Kidney (tissue), 13 donors: ENCODE measurements at regions not wholly inside any gene's neighbourhood (a gene's known extent, or its start where the extent isn't known, plus 50 kb on each side); places are given as distances from the start of the nearest gene placed in this dataset.

Experiments
- DNase-seq, 5 donors: peaks; one replicate each; pipeline ENCODE4 v3.0.0-alpha.2; 2013 to 2020
- FAIRE-seq: peaks from 2 replicates; lab custom pipeline; 2012; peaks lifted over from hg19 to GRCh38; lab: Jason Lieb, UNC
- H3K27ac ChIP-seq, 2 donors: one replicate each; pipeline ENCODE4 v1.7.0; 2013; ENCODE audit warnings: low read depth in 2 of 2, low read length in 2 of 2, inconsistent platforms in 1 of 2
- H3K27me3 ChIP-seq: one replicate; pipeline ENCODE4 v1.7.1; 2013; ENCODE audit warnings: low read length, inconsistent platforms; ENCODE audit not compliant: control insufficient read depth, insufficient read depth
- H3K36me3 ChIP-seq, 3 donors: one replicate each; pipeline versions ENCODE4 v1.7.0 to v1.7.1; 2013; ENCODE audit warnings: low read length in 3 of 3, control low read depth in 1 of 3, inconsistent platforms in 1 of 3; ENCODE audit not compliant: insufficient read depth in 3 of 3, control insufficient read depth in 2 of 3
- H3K4me1 ChIP-seq, 3 donors: one replicate each; pipeline versions ENCODE4 v1.7.0 to v1.7.1; 2013; ENCODE audit warnings: low read length in 3 of 3, inconsistent platforms in 1 of 3, low read depth in 1 of 3; ENCODE audit not compliant: control insufficient read depth in 2 of 3, insufficient read depth in 2 of 3
- H3K4me3 ChIP-seq, 3 donors: one replicate each; pipeline versions ENCODE4 v1.7.0 to v1.8.1; 2013; ENCODE audit warnings: low read length in 3 of 3, control low read depth in 1 of 3, inconsistent platforms in 1 of 3
- H3K9ac ChIP-seq, 3 donors: one replicate each; pipeline versions ENCODE4 v1.7.0 to v1.7.1; 2013; ENCODE audit warnings: low read length in 3 of 3, control low read depth in 1 of 3, inconsistent platforms in 1 of 3
- H3K9me3 ChIP-seq, 3 donors: one replicate each; pipeline versions ENCODE4 v1.7.0 to v1.7.1; 2013; ENCODE audit warnings: low read length in 3 of 3, control low read depth in 1 of 3, inconsistent platforms in 1 of 3; ENCODE audit not compliant: control insufficient read depth in 2 of 3, insufficient read depth in 1 of 3
- intact Hi-C: fragments of 100-400 bp; cut with DNase I; formaldehyde crosslinking; loops from one replicate; pipeline ENCODE4 v1.11.1; 2022
- TF ChIP-seq, protein P1 (sequence below): IDR thresholded peaks from 3 replicates; pipeline ENCODE4 v1.5.1; 2012; ENCODE audit warnings: mild to moderate bottlenecking, moderate library complexity, borderline replicate concordance; ENCODE audit not compliant: insufficient read depth; ENCODE audit errors: extremely low read depth
- donor health status: control.
- donor health status: control.
- donor health status: control.
- donor health status: control.
- donor health status: control.
- donor health status: DM: yes; HTN: yes; CAD: no.
- donor health status: Normal renal cell carcinoma (clear cell type).

DNA sequence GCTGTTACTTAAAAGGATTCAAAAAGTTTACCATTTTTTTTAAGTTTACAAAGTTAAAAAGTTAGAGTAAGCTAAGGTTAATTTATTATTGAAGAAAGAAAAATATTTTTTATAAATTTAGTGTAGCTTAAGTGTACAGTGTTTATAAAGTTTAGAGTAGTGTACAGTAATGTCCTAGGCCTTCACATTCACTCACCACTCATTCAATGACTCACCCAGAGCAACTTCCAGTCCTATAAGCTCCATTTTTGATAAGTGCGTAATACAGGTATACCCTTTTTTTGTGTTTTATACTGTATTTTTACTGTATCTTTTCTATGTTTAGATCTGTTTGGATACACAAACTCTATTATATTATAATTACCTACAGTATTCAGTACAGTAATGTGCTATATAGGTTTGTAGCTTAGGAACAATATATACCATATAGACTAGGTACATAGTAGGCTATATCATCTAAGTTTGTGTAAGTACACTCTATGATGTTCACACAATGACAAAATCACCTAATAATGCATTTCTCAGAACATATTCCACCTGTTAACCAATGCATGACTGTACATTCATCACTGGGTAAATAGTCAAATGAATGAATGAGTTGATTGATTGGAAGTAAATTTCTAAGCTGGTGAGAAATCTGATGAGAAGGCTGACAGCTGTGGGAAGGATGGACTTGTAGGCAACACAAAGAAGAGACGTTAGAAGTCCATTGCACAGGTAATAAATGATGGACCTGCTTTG is 95.2 kb upstream of the CDIN1 start:
- no peak overlapping the region for H3K4me3 ChIP-seq
- H3K27ac ChIP-seq, result no peak overlapping the region
- H3K4me1 ChIP-seq, result no peaks in the 10 kb centered on the region
- no peaks in the 10 kb centered on the region for H3K27me3 ChIP-seq
- TF ChIP-seq, protein P1, sequence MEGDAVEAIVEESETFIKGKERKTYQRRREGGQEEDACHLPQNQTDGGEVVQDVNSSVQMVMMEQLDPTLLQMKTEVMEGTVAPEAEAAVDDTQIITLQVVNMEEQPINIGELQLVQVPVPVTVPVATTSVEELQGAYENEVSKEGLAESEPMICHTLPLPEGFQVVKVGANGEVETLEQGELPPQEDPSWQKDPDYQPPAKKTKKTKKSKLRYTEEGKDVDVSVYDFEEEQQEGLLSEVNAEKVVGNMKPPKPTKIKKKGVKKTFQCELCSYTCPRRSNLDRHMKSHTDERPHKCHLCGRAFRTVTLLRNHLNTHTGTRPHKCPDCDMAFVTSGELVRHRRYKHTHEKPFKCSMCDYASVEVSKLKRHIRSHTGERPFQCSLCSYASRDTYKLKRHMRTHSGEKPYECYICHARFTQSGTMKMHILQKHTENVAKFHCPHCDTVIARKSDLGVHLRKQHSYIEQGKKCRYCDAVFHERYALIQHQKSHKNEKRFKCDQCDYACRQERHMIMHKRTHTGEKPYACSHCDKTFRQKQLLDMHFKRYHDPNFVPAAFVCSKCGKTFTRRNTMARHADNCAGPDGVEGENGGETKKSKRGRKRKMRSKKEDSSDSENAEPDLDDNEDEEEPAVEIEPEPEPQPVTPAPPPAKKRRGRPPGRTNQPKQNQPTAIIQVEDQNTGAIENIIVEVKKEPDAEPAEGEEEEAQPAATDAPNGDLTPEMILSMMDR, result no peak
- H3K36me3 ChIP-seq, result no peaks in the 10 kb centered on the region
- no peak overlapping the region for H3K9ac ChIP-seq
- intact Hi-C loops, result no loop called here
- no peaks in the 10 kb centered on the region for H3K9me3 ChIP-seq
- DNase-seq (no peak), FAIRE-seq (peak; percentile 86)

DNA sequence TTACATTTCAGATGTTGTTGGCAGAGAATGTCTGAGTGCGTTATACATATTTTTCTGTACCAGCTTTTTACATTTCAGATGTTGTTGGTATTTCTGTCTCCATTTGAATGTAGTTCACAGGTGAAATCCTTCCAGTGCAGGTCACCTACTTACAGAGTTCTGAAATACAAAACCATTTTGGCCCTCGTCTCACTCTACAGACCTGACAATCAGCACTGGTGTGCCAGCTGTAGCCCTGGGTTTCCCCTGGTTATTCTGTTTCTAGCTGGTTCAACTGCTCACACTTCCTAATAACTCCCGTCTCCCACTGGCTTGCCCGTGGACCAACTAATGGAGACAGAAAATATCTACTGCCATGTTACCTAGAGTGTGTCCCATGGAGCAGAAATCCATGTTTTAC is 87.5 kb upstream of the CDIN1 start:
- H3K9me3 ChIP-seq, result no peaks in the 10 kb centered on the region
- TF ChIP-seq, protein P1, result no peak
- H3K9ac ChIP-seq, result no peak overlapping the region
- intact Hi-C loops, result no loop called here
- no peak for DNase-seq
- no peak for FAIRE-seq
- no peaks in the 10 kb centered on the region for H3K27me3 ChIP-seq
- H3K27ac ChIP-seq, result no peak overlapping the region
- H3K4me3 ChIP-seq, result no peak overlapping the region
- no peaks in the 10 kb centered on the region for H3K4me1 ChIP-seq
- no peaks in the 10 kb centered on the region for H3K36me3 ChIP-seq

DNA sequence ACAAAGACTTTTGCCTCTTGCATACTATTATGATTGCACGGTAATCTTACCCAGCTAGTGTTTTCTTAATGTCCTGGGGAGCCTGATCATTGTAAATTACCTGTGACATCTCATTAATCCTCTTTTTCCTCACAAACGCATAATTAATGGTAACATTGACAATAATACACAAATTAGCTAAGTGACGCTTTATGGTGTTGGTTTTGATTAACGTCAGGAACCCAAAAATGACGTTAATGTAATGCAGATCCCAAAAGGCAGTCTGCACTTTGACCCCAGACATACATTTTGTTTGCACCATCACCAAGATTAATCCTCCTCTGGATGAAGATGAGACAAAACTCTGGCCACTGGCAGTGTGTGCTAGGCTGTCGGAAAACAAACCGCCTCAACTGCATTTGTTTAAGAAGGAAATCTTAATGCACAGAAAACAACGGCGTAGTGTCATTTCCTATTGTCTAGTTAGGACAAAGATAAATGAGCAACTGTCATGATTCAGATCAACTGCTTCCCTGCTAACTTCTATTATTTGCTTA is 83.9 kb upstream of the CDIN1 start:
- TF ChIP-seq, protein P1, result no peak
- Histone ChIP-seq H3K9me3 (no peaks in the 10 kb centered on the region), H3K4me1 (peaks cover 0 to 3% (median 0%) of the 10 kb centered on the region in 3 donors), H3K9ac (no peak overlapping the region), H3K4me3 (no peak overlapping the region), H3K36me3 (no peaks in the 10 kb centered on the region), H3K27me3 (no peaks in the 10 kb centered on the region), H3K27ac (no peak overlapping the region)
- intact Hi-C loops, result no loop called here
- FAIRE-seq (no peak), DNase-seq (peak in 3 of 5 donors; percentile 33 to 83 (median 75))
